Fibroblast of villous mesenchyme (primary cell): ENCODE measurements at regions not wholly inside any gene's neighbourhood (a gene's known extent, or its start where the extent isn't known, plus 50 kb on each side); places are given as distances from the start of the nearest gene placed in this dataset.

Experiments used
- DNase-seq: peaks from one replicate; pipeline ENCODE4 v3.0.0-alpha.2; 2010; ENCODE audit warnings: low read depth
- H3K4me3 ChIP-seq: 2 replicates; pipeline ENCODE4 v1.5.1; 2011; ENCODE audit warnings: low read depth, mild to moderate bottlenecking, low read length
- TF ChIP-seq, protein P1 (sequence below): IDR thresholded peaks from 2 replicates; pipeline ENCODE4 v1.5.1; 2012; ENCODE audit warnings: low read depth, mild to moderate bottlenecking, low read length; ENCODE audit not compliant: insufficient read depth

DNA sequence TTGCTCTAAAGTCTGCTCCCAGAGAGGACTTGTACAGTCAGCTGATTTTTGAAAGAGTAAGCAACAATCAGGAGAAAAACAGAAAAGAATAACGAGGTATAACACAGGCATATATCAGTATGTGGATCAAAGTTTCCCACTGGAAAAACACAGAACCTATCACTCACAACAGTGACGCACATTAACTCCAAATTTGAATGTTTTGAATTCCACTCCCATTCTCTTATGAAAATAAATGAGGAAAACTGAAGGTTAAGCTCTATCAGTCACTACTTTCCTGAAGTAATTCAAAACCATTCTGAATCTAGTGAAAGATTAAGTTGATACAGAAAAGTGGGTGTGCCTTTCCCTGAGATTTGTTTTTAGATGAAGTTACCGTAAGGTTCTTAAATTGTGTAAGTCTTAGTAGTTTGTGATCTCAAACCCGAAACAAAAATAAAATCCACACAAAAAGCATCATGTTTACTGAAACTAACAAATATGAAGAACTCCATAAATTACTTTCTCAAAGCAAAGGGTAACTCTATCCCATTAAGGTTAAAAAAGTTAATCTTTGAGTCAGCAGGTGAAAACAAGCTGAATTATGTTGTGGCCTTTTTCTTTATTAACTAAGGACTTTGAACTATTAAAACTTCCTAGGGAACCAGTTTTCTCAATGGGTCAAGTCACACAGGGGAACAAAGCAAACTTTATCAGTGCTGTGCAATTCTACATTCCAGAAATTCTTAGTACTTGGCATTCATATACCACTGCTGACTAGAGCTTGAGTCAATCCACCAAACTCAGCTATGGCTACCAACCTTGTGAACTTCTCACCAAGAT lies 115.7 kb downstream of the OGFRL1 start:
- peak; percentile 82 for DNase-seq

DNA sequence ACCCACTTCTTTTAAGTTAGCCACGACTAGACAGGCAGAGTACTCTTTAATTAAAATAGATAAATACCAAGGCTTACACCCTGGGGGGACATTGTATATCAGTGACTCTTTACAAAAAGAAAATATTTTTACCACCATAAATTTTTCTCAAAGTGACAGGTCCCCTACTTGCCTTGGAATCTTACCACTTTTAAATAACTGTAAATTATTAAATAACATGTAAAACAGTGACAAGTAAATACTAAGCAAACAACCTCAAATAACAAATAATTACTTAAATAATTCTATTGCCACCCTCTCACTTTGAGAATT lies 116.3 kb downstream of the OGFRL1 start:
- H3K4me3 ChIP-seq: no peak overlapping the region
- TF ChIP-seq, protein P1, sequence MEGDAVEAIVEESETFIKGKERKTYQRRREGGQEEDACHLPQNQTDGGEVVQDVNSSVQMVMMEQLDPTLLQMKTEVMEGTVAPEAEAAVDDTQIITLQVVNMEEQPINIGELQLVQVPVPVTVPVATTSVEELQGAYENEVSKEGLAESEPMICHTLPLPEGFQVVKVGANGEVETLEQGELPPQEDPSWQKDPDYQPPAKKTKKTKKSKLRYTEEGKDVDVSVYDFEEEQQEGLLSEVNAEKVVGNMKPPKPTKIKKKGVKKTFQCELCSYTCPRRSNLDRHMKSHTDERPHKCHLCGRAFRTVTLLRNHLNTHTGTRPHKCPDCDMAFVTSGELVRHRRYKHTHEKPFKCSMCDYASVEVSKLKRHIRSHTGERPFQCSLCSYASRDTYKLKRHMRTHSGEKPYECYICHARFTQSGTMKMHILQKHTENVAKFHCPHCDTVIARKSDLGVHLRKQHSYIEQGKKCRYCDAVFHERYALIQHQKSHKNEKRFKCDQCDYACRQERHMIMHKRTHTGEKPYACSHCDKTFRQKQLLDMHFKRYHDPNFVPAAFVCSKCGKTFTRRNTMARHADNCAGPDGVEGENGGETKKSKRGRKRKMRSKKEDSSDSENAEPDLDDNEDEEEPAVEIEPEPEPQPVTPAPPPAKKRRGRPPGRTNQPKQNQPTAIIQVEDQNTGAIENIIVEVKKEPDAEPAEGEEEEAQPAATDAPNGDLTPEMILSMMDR: no peak
- no peak for DNase-seq

More for the DNA sequence above, 115.7 kb downstream of the OGFRL1 start:
- H3K4me3 ChIP-seq: no peak overlapping the region
- TF ChIP-seq, protein P1: no peak

GRCh38 chr6:71405416-71405815 lies 116.8 kb downstream of the OGFRL1 start:
- TF ChIP-seq, protein P1: no peak
- H3K4me3 ChIP-seq: no peak overlapping the region
- DNase-seq: no peak

DNA sequence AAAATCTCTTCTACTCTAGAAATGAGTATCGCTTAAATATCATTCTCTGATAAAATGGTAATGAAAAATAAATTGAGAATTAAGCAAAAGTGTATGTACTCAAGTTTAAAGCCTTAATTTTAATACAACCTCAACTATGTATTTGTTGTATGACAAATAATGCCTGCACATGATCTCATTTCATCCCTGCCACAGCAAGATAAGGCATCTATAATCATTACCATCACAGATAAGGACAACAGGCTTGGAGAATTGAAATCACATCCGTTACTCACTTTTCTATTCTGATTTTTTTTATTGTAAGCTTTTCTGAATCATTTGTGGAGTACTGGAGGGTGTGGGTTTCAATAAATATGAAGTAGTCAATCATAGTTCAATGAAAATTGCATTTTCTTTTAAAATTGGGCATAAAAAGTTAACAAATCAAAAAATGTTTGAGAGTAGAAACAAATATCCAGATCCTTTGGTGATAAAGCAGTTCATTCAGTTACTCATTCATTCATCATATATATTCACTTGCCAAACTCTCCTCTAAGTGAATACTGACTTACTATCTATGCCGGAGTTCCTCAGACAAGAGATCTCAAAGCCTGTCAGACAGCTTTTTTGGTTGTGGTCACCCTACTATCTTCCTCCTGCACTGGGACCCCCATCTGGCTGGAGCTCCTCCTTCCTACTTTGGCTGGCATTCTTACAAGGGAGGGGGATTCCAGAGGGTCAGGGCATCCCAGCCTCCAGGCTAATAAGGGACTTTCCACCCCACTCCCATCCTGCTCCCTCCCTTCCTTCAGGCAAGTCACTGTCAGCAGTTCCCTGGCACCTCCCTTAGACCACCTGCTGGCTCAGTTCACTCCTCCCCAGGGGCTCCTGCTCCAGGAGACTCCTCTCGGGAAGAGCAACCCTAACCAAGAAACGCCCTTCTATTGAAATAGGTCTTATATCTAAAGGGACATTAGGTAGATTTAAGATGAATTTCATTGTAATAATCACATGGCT lies 118.6 kb downstream of the OGFRL1 start:
- H3K4me3 ChIP-seq: no peak overlapping the region
- DNase-seq: no peak
- TF ChIP-seq, protein P1: no peak

GRCh38 chr6:71408787-71409723 lies 120.4 kb downstream of the OGFRL1 start:
- H3K4me3 ChIP-seq: no peak overlapping the region
- TF ChIP-seq, protein P1: no peak
- DNase-seq: no peak

- DNase-seq: no peak
- TF ChIP-seq, protein P1: no peak
Observed at GRCh38 chr6:71410164-71410566, 121.6 kb downstream of the OGFRL1 start.

More at GRCh38 chr6:71410164-71410566, 121.6 kb downstream of the OGFRL1 start:
- no peak overlapping the region for H3K4me3 ChIP-seq
